GM10248 (cell line): ENCODE measurements at regions not wholly inside any gene's neighbourhood (a gene's known extent, or its start where the extent isn't known, plus 50 kb on each side); places are given as distances from the start of the nearest gene placed in this dataset.

ENCODE experiments used
- CTCF ChIA-PET: fragments of 300-600 bp; sonication (Branson Sonifier 250); formaldehyde crosslinking; extraction: SDS; loops from one replicate; lab custom pipeline; 2021; ENCODE audit warnings: antibody characterized with exemption; lab: Yijun Ruan, JAX
- POLR2A ChIA-PET: fragments of 350-650 bp; sonication (Branson Sonifier 250); formaldehyde crosslinking; extraction: SDS; loops from one replicate; lab custom pipeline; 2020; ENCODE audit warnings: antibody characterized with exemption; lab: Yijun Ruan, JAX
- DNase-seq: peaks from one replicate; pipeline ENCODE4 v3.0.0; 2012; ENCODE audit errors: extremely low spot score
- CTCF ChIP-seq: IDR thresholded peaks from 2 replicates; pipeline ENCODE4 v1.5.1; 2012; ENCODE audit warnings: mild to moderate bottlenecking, low read depth; ENCODE audit errors: extremely low read depth, missing control alignments, control extremely low read depth

- TF ChIP-seq CTCF = no peak
Measured at GRCh38 chr4:95898226-95898625, 58.3 kb downstream of the PDHA2 start.

GRCh38 chr4:95909211-95909610 is 69.3 kb downstream of the PDHA2 start:
- no peak for TF ChIP-seq CTCF
- no peak for DNase-seq
- ChIA-PET POLR2A (no interaction called here), CTCF (no interaction called here)

More at GRCh38 chr4:95898226-95898625, 58.3 kb downstream of the PDHA2 start:
- no peak for DNase-seq
- CTCF ChIA-PET = interaction anchor here (1.3 kb wide), 2 partner anchors 26 kb away, joined by 3 to 4 read pairs; no protein-coding TSS in a partner anchor
- POLR2A ChIA-PET = no interaction called here

- no peak for DNase-seq
Measured at GRCh38 chr4:95910749-95911148, 70.9 kb downstream of the PDHA2 start.

GRCh38 chr4:95921470-95921869 is 81.6 kb downstream of the PDHA2 start:
- no peak for DNase-seq
- POLR2A ChIA-PET = no interaction called here
- CTCF ChIA-PET = interaction anchor here (0.7 kb wide), 1 partner anchor 11 kb away, joined by 3 read pairs; no protein-coding TSS in a partner anchor
- TF ChIP-seq CTCF = no peak

More at GRCh38 chr4:95910749-95911148, 70.9 kb downstream of the PDHA2 start:
- ChIA-PET POLR2A (no interaction called here), CTCF (no interaction called here)
- no peak for TF ChIP-seq CTCF

GRCh38 chr4:95929448-95930064 is 89.7 kb downstream of the PDHA2 start:
- ChIA-PET POLR2A (no interaction called here), CTCF (no interaction called here)
- no peak for TF ChIP-seq CTCF
- no peak for DNase-seq

- POLR2A ChIA-PET = no interaction called here
- DNase-seq = no peak
- CTCF ChIA-PET = no interaction called here
- TF ChIP-seq CTCF = no peak
Measured at GRCh38 chr4:95939141-95939540, 99.2 kb downstream of the PDHA2 start.
